Astrocyte (in vitro differentiated cells and primary cell): ENCODE measurements at regions not wholly inside any gene's neighbourhood (a gene's known extent, or its start where the extent isn't known, plus 50 kb on each side); places are given as distances from the start of the nearest gene placed in this dataset.

Experiments used
- DNase-seq: peaks from one replicate; pipeline ENCODE4 v3.0.0-alpha.2; 2010; ENCODE audit warnings: low read depth
- FAIRE-seq: peaks from 2 replicates; lab custom pipeline; 2011; peaks lifted over from hg19 to GRCh38; lab: Jason Lieb, UNC
- H2AFZ ChIP-seq: 2 replicates; pipeline ENCODE4 v1.6.0; 2012; ENCODE audit warnings: low read depth, low read length, inconsistent platforms
- H3K27ac ChIP-seq: 2 replicates; pipeline ENCODE4 v1.5.1; 2011; ENCODE audit warnings: low read depth, low read length, inconsistent platforms
- H3K27me3 ChIP-seq: 2 replicates; pipeline ENCODE4 v1.6.0; 2011; ENCODE audit warnings: low read length, inconsistent platforms; ENCODE audit not compliant: insufficient read depth
- H3K36me3 ChIP-seq: 2 replicates; pipeline ENCODE4 v1.5.1; 2011; ENCODE audit warnings: low read length, inconsistent platforms; ENCODE audit not compliant: insufficient read depth
- H3K4me1 ChIP-seq: 2 replicates; pipeline ENCODE4 v1.5.1; 2011; ENCODE audit warnings: low read length, inconsistent platforms; ENCODE audit not compliant: insufficient read depth
- H3K4me2 ChIP-seq: 2 replicates; pipeline ENCODE4 v1.6.0; 2012; ENCODE audit warnings: low read length, inconsistent platforms
- H3K4me3 ChIP-seq: 2 replicates; pipeline ENCODE4 v1.5.1; 2011; ENCODE audit warnings: low read depth, mild to moderate bottlenecking, low read length, inconsistent platforms; ENCODE audit not compliant: insufficient read depth
- H3K79me2 ChIP-seq: 2 replicates; pipeline ENCODE4 v1.6.0; 2012; ENCODE audit warnings: mild to moderate bottlenecking, low read length, inconsistent platforms; ENCODE audit not compliant: insufficient read depth
- H3K9ac ChIP-seq: 2 replicates; pipeline ENCODE4 v1.6.0; 2012; ENCODE audit warnings: mild to moderate bottlenecking, low read length, inconsistent platforms
- H3K9me3 ChIP-seq: 2 replicates; pipeline ENCODE4 v1.5.1; 2012; ENCODE audit warnings: low read depth, mild to moderate bottlenecking, low read length, inconsistent platforms; ENCODE audit not compliant: insufficient read depth
- H4K20me1 ChIP-seq: 2 replicates; pipeline ENCODE4 v1.6.0; 2012; ENCODE audit warnings: low read length, inconsistent platforms; ENCODE audit not compliant: insufficient read depth
- H3K27ac Mint-ChIP-seq: one replicate; pipeline ENCODE4 v1.8.0; 2021; ENCODE audit warnings: mild to moderate bottlenecking, mixed read lengths; ENCODE audit not compliant: unreplicated experiment
- H3K27me3 Mint-ChIP-seq: one replicate; pipeline ENCODE4 v1.8.0; 2021; ENCODE audit warnings: low read depth, mixed read lengths; ENCODE audit not compliant: unreplicated experiment
- H3K36me3 Mint-ChIP-seq: one replicate; pipeline ENCODE4 v1.8.0; 2021; ENCODE audit warnings: low read depth, mixed read lengths; ENCODE audit not compliant: unreplicated experiment
- H3K4me1 Mint-ChIP-seq: one replicate; pipeline ENCODE4 v1.8.0; 2021; ENCODE audit warnings: low read depth, mixed read lengths; ENCODE audit not compliant: unreplicated experiment
- H3K4me3 Mint-ChIP-seq: one replicate; pipeline ENCODE4 v1.8.0; 2021; ENCODE audit warnings: mild to moderate bottlenecking, moderate library complexity, mixed read lengths; ENCODE audit not compliant: unreplicated experiment
- H3K9me3 Mint-ChIP-seq: one replicate; pipeline ENCODE4 v1.8.0; 2021; ENCODE audit warnings: mild to moderate bottlenecking, mixed read lengths; ENCODE audit not compliant: unreplicated experiment
- EZH2 ChIP-seq: IDR thresholded peaks from 2 replicates; pipeline ENCODE4 v1.6.1; 2012; ENCODE audit warnings: mild to moderate bottlenecking, low read length, inconsistent platforms; ENCODE audit not compliant: insufficient read depth
- TF ChIP-seq, protein P1 (sequence below): IDR thresholded peaks from 2 replicates; pipeline ENCODE4 v1.5.1; 2011; ENCODE audit warnings: low read depth, mild to moderate bottlenecking, inconsistent platforms, low read length, moderate library complexity; ENCODE audit not compliant: insufficient read depth

DNA sequence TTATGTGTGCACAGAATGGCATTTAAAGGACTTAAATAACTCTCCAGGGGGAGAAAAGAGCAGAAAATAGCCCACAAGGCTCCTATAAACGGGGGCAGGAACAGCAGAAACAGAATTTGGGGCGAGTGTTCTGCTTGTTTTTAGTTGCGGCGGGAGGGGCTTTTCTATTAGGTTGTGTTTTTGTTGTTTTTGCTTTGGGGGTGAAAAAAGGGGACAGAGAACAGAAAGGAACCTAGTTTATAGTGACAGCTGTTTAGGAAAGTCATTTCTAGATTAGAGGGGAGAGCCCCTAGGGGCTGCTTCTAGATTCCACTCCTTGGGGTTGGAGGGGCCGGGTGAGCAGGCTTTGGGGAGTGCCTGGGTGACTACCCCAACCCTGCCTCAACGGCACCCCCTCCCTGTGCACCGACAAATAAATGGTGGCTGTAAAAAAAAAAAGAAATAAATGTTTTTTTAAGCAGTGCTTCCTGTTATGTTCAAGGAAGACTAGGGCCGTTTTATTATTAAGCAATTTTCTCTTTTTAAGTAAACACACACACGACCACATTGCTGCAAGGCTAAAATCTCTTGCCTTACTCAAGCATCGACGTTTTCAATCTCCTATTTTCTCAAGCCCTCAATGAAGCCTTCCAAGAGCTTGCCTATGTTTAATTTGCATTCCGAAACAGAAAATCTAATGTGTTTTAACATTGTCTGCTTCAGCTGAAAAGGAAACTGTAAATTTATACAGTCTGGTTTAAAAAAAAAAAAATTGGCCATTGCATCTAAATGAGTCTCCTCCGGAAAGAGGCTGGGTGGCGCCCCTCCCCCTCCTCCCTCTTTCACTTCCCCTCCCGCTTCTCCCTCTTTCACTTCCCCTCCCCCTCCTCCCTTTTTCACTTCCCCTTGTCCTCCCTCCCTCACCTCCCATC is 123.3 kb upstream of the TBL1X start:
- Mint-ChIP-seq H3K27me3 (no peaks in the 10 kb centered on the region), H3K4me3 (no peak overlapping the region), H3K9me3 (no peaks in the 10 kb centered on the region), H3K27ac (peak overlapping the region; percentile 69), H3K36me3 (no peaks in the 10 kb centered on the region), H3K4me1 (peaks cover 11% of the 10 kb centered on the region)
- Histone ChIP-seq H3K27ac (peak overlapping the region; percentile 19), H3K4me3 (peak overlapping the region; percentile 45), H3K36me3 (no peaks in the 10 kb centered on the region), H3K9ac (peak overlapping the region; percentile 23), H3K4me1 (peaks cover 11% of the 10 kb centered on the region), H2AFZ (peak overlapping the region; percentile 47), H3K27me3 (no peaks in the 10 kb centered on the region), H3K79me2 (no peaks in the 10 kb centered on the region), H4K20me1 (no peaks in the 10 kb centered on the region), H3K9me3 (no peaks in the 10 kb centered on the region), H3K4me2 (peak overlapping the region; percentile 80)
- TF ChIP-seq, protein P1, sequence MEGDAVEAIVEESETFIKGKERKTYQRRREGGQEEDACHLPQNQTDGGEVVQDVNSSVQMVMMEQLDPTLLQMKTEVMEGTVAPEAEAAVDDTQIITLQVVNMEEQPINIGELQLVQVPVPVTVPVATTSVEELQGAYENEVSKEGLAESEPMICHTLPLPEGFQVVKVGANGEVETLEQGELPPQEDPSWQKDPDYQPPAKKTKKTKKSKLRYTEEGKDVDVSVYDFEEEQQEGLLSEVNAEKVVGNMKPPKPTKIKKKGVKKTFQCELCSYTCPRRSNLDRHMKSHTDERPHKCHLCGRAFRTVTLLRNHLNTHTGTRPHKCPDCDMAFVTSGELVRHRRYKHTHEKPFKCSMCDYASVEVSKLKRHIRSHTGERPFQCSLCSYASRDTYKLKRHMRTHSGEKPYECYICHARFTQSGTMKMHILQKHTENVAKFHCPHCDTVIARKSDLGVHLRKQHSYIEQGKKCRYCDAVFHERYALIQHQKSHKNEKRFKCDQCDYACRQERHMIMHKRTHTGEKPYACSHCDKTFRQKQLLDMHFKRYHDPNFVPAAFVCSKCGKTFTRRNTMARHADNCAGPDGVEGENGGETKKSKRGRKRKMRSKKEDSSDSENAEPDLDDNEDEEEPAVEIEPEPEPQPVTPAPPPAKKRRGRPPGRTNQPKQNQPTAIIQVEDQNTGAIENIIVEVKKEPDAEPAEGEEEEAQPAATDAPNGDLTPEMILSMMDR: no peak
- TF ChIP-seq EZH2: no peak
- peak; percentile 22 for DNase-seq
- FAIRE-seq: peak; percentile 88

DNA sequence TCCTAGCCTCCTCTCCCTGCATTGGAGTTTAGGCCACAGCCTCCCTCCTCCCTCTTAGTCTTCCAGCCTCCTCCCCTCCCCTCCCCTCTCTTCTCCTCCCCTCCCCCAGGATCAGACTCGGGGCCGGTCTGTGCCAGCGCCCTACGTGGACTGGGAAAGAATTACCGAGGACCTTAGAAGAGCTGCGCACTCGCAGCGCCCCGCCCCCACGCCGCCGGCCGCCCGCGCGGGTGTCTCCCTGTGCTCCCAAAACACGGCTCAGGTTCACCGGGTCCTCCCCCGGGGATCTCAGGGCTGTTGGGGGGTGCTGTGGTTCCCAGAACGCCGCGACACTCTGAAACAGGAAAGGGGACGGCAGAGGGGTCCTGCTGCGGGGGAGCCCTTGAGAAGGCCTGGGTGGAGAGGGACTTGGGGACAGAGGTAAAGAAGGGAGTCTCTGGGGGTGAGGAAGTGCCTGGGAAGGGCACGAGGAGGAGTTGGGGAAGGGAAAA is 122.3 kb upstream of the TBL1X start:
- H4K20me1 ChIP-seq: no peaks in the 10 kb centered on the region
- Mint-ChIP-seq H3K36me3 (no peaks in the 10 kb centered on the region), H3K4me1 (peaks cover 7% of the 10 kb centered on the region), H3K27me3 (no peaks in the 10 kb centered on the region), H3K4me3 (peak overlapping the region; percentile 50), H3K9me3 (no peaks in the 10 kb centered on the region), H3K27ac (peak overlapping the region; percentile 47)
- H3K36me3 ChIP-seq: no peaks in the 10 kb centered on the region
- H3K4me1 ChIP-seq: peaks cover 11% of the 10 kb centered on the region
- H3K4me3 ChIP-seq: peak overlapping the region; percentile 17
- no peak for FAIRE-seq
- H3K4me2 ChIP-seq: peak overlapping the region; percentile 75
- H3K27me3 ChIP-seq: no peaks in the 10 kb centered on the region
- TF ChIP-seq, protein P1: no peak
- no peak for TF ChIP-seq EZH2
- DNase-seq: peak; percentile 71
- no peak overlapping the region for H3K9ac ChIP-seq
- no peak overlapping the region for H2AFZ ChIP-seq
- no peaks in the 10 kb centered on the region for H3K9me3 ChIP-seq
- H3K27ac ChIP-seq: no peak overlapping the region
- no peaks in the 10 kb centered on the region for H3K79me2 ChIP-seq
